DND-41 (cell line): ENCODE measurements at regions not wholly inside any gene's neighbourhood (a gene's known extent, or its start where the extent isn't known, plus 50 kb on each side); places are given as distances from the start of the nearest gene placed in this dataset.

Source experiments
- CTCF ChIP-seq: IDR thresholded peaks from 2 replicates; pipeline ENCODE4 v1.5.1; 2012; ENCODE audit warnings: borderline replicate concordance, low read length, moderate library complexity, mild to moderate bottlenecking; ENCODE audit not compliant: poor library complexity, severe bottlenecking; ENCODE audit errors: extremely low read depth
- EZH2 ChIP-seq: IDR thresholded peaks from 3 replicates; pipeline ENCODE4 v1.6.1; 2012; ENCODE audit warnings: borderline replicate concordance, low read depth, mild to moderate bottlenecking, moderate library complexity, low read length, inconsistent platforms; ENCODE audit not compliant: severe bottlenecking

- TF ChIP-seq CTCF, result no peak
- TF ChIP-seq EZH2, result no peak
These were observed 194.0 kb downstream of the ACTR3 start for GRCh38 chr2:114083717-114084387.
